GM18498 (cell line): ENCODE measurements at regions not wholly inside any gene's neighbourhood (a gene's known extent, or its start where the extent isn't known, plus 50 kb on each side); places are given as distances from the start of the nearest gene placed in this dataset.

ENCODE experiments used
- ATAC-seq: cut with Tn5 transposase; IDR thresholded peaks from one replicate; pipeline ENCODE4 v1.9.1; 2021; ENCODE audit warnings: mild to moderate bottlenecking, moderate library complexity; ENCODE audit not compliant: unreplicated experiment

GRCh38 chr3:193897731-193898180 is 238.2 kb upstream of the HES1 start:
- ATAC-seq: no peak

GRCh38 chr3:193899001-193899400 is 236.9 kb upstream of the HES1 start:
- ATAC-seq: no peak

DNA sequence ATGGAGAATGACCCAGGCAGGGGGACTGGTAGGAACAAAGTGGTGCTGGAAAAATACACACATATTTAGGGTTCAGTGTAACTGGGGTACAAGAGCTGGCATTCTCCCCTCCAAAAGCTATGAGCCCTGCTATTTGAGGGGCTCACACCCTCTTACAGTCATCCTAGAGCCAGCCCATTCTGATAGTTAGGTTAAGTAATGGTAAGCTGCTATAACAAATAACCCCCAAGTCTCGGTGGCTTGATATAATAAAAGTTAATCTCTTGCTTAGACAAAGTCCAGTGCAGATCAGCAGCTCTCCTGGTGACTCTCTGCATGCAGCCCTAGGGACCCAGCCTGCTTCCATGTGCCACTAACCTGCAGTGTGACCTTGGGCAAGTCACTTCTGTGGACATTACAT is 234.9 kb upstream of the HES1 start:
- ATAC-seq: no peak

DNA sequence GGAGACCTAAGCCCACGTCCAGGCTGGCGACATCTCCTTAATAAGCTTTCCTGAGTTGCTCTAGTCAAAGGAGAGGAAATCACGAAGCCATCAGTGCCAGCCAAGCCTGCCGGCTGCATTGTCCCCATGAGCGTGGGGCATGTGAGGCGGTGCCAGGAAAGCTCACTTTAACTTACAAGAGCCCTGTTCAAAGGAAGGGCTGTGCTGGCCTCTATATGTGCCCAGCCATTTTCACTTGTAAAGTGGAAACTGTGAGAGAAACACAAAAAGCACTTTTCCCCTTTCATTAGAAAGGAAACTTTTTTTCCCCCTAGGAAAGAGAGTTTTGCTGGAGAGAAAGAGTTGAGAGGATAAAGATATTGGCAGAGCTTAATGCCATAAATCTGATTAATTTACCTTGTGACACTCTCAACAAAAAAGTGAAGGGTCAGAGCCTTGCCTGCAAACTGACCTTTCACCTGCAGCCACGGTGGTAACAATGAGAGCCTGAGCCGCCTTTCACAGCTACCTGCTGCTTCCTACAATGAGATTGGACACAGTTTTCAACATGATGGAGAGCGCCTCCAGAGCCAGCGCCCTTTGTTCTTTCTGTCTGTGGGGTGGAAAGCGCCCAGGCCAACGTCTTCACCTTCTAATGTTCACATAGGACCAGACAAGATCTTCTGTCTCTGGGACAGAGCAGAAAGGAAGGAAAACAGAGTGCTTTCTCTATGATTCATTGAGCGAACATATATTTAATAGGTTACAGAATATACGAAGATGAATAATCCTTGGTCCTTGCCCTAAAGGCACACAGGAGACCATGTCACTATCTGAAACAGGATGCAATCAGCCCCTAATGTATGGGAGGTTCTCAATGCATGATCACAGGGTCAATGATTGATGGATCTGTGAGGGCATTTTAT is 233.1 kb upstream of the HES1 start:
- ATAC-seq: no peak

DNA sequence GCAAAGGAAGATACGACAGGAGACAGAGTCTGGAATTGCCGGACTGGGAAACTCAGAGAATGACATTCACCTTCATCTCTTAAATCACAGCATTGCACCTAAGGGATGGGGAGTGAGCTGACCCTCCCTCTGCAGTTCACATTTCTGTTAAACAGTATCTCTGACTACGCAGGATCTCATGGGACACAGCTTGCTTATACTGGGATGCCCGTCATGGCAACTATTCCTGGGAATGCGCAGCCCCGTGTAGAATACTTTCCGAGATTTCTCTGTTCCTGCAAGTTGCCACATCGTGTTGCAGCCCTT is 232.5 kb upstream of the HES1 start:
- ATAC-seq: no peak

- no peak for ATAC-seq
These were observed 232.0 kb upstream of the HES1 start for GRCh38 chr3:193903966-193904365.

- ATAC-seq: no peak
These were observed 230.2 kb upstream of the HES1 start for GRCh38 chr3:193905541-193906396.

GRCh38 chr3:193906849-193907410 is 229.0 kb upstream of the HES1 start:
- no peak for ATAC-seq

GRCh38 chr3:193908181-193908744 is 227.7 kb upstream of the HES1 start:
- ATAC-seq: no peak

DNA sequence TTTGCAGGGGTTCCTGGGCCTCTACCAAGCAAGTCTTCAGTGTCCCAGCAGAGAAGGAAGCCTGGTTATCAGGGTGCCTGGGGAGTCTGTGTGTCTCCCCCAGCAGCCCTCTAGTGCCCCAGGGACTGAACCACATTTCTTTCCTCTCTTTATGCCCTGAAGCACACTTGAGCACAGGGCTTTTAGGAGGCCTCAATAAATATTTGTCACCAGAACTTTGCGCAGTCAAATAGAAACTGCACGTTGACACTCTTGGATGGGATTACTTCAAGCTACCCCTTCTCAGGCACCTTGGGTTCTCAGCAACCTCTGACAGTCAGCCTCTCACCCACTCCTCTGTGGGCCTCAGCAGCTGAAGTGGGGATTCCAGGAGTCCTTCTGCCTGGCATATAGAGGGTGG is 226.6 kb upstream of the HES1 start:
- ATAC-seq: no peak

GRCh38 chr3:193910310-193910709 is 225.6 kb upstream of the HES1 start:
- ATAC-seq: no peak

DNA sequence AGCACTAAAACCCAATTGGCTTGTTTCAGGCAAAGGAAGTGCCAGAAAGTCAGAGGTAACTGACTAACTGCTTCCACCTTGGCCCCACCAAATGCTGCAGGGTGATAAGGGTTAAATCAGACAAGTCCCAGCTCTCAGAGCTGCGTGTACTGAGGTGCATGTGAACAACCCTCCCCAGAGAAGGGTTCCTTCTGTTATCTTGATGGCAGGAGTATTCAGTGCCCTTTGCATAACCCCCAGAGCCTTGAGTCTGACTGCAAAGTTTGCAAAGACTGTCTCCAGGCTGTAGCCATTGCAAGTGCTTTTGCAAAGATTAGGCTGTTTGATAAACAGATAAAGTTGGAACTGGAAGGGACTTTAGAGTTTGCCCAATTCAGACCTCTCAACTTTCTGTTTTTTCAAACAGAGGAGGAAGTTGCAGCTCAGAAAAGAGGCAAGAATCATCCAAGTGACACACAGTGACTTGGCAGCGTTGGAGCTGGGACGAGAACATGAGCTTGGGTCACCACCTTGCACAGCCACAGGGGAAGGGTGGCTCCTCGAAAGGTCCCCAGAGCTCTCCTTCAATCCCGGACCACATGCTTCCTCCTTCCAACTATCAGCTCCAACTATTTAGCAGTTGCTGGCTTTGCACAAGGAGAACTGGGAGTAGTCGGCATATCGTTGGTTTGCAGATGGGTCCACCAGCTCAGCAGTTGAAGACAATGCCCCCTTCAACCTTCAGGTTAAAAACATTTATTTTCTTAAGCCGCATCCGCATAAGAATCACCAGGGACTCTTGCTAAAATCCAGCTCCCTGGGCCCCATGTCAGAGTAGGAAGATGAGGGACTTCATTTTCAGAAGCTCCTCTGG is 224.8 kb upstream of the HES1 start:
- no peak for ATAC-seq

DNA sequence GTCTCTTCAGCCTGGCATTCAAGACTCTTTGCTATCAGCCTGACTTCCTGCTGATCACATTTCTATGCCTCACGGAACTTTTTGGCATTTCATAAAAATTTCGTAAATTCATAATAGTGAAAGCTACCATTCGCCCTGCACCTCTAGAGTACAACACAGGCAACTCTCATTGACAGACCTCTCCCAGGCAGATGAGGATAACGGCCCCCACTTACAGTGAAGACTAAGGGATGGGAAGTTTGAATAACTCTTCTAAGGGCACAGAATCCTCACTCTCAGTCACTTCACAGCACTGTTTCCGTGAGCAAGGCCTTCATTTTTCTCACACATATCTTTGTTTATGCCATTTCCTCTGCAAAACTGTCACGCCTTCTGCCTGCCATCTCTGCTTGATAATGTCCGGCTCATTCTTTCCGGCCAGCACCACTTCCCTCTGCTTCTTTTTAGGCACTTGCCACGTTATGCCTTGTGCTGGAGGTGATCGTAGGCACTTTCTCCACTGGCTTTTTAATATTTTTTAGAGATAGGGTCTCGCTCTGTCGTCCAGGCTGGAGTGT is 224.1 kb upstream of the HES1 start:
- ATAC-seq: no peak

DNA sequence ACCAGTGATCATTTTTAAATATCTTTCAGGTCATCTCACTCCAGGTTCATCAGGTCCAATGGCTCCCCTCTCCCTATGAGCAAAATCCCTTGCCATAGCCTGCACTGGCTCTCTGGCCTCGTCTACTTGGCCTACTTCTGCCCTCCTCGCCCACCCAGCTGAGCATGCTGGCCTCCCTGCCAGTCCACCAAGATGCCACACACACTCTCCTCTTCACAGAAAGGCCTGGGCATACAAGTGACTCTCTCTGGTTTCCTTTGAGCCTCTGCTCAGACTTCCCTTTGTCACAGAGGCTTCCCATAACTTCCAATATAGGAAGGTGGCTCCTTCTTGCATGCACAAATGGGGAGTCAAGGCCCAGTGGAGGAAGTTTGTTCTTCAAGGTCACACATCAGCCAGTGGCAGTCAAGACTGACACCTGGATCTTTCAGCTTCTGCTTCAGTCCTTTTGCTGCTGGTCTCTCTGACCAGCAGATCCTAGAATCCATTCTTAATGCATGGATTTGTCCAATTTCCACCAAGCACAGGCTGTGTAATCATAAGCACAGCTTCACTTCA is 223.2 kb upstream of the HES1 start:
- no peak for ATAC-seq

DNA sequence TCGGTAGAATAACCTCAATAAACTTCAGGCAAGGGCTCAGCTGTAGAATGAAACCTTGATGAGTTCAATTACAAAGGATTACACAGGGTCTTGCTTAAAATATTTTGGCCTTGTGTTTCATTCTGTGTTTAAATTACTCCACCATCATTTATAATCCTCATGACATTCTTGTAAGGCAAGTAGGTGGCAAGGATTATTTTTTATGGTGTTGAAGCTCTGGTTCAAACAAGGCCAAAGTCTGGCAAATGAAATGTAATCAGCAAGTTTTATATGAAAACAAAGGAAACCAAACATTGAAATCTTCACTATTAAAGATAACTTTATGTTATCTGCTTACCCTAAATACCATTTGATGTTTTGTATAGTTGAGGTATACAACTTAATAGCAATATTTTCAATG is 221.3 kb upstream of the HES1 start:
- no peak for ATAC-seq

- ATAC-seq: no peak
These were observed 220.8 kb upstream of the HES1 start for GRCh38 chr3:193915099-193915498.

DNA sequence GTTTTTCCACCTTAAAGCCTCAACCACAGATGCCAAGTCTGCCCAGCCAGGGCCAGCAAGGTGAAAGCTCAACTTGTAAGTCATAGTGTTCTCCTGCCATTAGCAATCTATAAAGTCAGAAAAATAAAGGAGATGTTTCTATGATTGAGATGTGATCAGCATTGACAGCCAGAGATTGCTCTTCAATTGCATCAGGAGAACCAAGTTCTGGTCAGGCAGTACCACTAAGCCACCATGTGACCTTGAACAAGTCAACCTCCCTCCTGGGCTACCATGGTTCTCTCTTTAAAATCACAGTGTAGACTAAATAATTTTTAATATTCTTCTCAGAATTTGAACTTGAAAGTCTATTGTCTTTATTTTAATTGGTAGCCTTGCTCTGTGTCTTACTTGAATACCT is 220.3 kb upstream of the HES1 start:
- no peak for ATAC-seq

GRCh38 chr3:193917158-193917557 is 218.8 kb upstream of the HES1 start:
- no peak for ATAC-seq

GRCh38 chr3:193921465-193921864 is 214.5 kb upstream of the HES1 start:
- ATAC-seq: no peak
